ENCODE measurements at regions not wholly inside any gene's neighbourhood (a gene's known extent, or its start where the extent isn't known, plus 50 kb on each side); places are given as distances from the start of the nearest gene placed in this dataset.

- H3K36me3 Mint-ChIP-seq (ENCODE audit: low read depth): no peaks in the 10 kb centered on the region
- H3K4me3 Mint-ChIP-seq: no peak overlapping the region
- ChIA-PET CTCF (no interaction called here), POLR2A (no interaction called here)
- H3K27ac Mint-ChIP-seq: no peak overlapping the region
- H3K27me3 Mint-ChIP-seq: peaks cover 1% of the 10 kb centered on the region
- H3K4me1 Mint-ChIP-seq: no peaks in the 10 kb centered on the region
- no peaks in the 10 kb centered on the region for H3K9me3 Mint-ChIP-seq
- DNase-seq: no peak
Observed at GRCh38 chr19:31512181-31512970, 163.1 kb upstream of the TSHZ3 start.

DNA sequence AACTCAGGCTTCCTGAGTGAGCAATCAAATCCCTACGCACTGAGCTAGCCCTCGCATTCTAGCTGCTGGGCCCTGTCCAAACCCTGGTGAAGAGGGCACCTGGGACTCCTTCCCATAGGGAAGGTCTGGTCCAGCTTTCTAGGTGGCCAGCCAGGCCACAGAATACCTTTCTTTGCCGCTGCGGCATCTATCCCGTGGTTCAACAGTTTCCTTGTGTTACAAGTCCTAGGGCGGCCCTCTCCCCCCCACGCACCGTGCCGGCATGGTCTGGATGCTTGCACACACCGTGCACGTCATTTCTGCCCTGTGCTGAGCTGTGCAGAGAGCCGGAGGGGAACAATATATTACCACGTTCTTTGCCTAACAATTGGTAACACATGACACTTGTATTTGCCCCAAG, 164.6 kb upstream of the TSHZ3 start:
- no peak overlapping the region for H3K27ac Mint-ChIP-seq
- ChIA-PET CTCF (no interaction called here), POLR2A (no interaction called here)
- H3K27me3 Mint-ChIP-seq: peaks cover 1% of the 10 kb centered on the region
- no peaks in the 10 kb centered on the region for H3K36me3 Mint-ChIP-seq (ENCODE audit: low read depth)
- no peaks in the 10 kb centered on the region for H3K4me1 Mint-ChIP-seq
- H3K4me3 Mint-ChIP-seq: no peak overlapping the region
- no peak for DNase-seq
- no peaks in the 10 kb centered on the region for H3K9me3 Mint-ChIP-seq

DNA sequence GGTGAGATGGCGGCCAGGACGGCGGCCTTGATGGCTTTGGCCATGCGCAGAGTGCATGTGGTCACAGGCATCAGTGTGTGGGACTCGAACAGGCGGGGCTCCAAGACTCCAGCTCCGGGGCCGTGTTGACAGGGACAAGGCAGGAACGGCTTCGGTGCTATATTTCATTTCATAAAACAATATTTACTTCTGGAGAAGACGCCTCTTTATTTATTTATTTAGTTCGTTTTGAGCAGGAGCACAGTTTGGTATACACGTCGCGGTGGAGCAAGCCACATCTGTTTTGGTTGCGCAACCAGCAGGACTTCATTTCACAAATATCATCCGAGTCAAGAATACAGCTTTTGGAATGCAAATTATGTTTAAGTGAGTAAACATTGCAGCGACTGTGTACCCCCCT, 166.7 kb upstream of the TSHZ3 start:
- H3K9me3 Mint-ChIP-seq: no peaks in the 10 kb centered on the region
- H3K27ac Mint-ChIP-seq: no peak overlapping the region
- H3K36me3 Mint-ChIP-seq (ENCODE audit: low read depth): no peaks in the 10 kb centered on the region
- no peaks in the 10 kb centered on the region for H3K27me3 Mint-ChIP-seq
- ChIA-PET CTCF (no interaction called here), POLR2A (no interaction called here)
- no peak for DNase-seq
- no peak overlapping the region for H3K4me3 Mint-ChIP-seq
- H3K4me1 Mint-ChIP-seq: no peaks in the 10 kb centered on the region

- no peak overlapping the region for H3K4me3 Mint-ChIP-seq
- no peaks in the 10 kb centered on the region for H3K36me3 Mint-ChIP-seq (ENCODE audit: low read depth)
- DNase-seq: no peak
- H3K9me3 Mint-ChIP-seq: no peaks in the 10 kb centered on the region
- H3K4me1 Mint-ChIP-seq: no peaks in the 10 kb centered on the region
- ChIA-PET POLR2A (no interaction called here), CTCF (no interaction called here)
- H3K27ac Mint-ChIP-seq: no peak overlapping the region
- no peaks in the 10 kb centered on the region for H3K27me3 Mint-ChIP-seq
Observed at GRCh38 chr19:31516756-31517155, 167.5 kb upstream of the TSHZ3 start.

GRCh38 chr19:31517224-31518180, 168.3 kb upstream of the TSHZ3 start:
- H3K9me3 Mint-ChIP-seq: no peaks in the 10 kb centered on the region
- CTCF ChIA-PET: interaction anchor here (1.0 kb wide), 1 partner anchor 19 kb away, joined by 4 read pairs; no protein-coding TSS in a partner anchor
- no peak overlapping the region for H3K27ac Mint-ChIP-seq
- no peaks in the 10 kb centered on the region for H3K4me1 Mint-ChIP-seq
- POLR2A ChIA-PET: no interaction called here
- H3K4me3 Mint-ChIP-seq: no peak overlapping the region
- H3K27me3 Mint-ChIP-seq: no peaks in the 10 kb centered on the region
- no peaks in the 10 kb centered on the region for H3K36me3 Mint-ChIP-seq (ENCODE audit: low read depth)
- DNase-seq: no peak

DNA sequence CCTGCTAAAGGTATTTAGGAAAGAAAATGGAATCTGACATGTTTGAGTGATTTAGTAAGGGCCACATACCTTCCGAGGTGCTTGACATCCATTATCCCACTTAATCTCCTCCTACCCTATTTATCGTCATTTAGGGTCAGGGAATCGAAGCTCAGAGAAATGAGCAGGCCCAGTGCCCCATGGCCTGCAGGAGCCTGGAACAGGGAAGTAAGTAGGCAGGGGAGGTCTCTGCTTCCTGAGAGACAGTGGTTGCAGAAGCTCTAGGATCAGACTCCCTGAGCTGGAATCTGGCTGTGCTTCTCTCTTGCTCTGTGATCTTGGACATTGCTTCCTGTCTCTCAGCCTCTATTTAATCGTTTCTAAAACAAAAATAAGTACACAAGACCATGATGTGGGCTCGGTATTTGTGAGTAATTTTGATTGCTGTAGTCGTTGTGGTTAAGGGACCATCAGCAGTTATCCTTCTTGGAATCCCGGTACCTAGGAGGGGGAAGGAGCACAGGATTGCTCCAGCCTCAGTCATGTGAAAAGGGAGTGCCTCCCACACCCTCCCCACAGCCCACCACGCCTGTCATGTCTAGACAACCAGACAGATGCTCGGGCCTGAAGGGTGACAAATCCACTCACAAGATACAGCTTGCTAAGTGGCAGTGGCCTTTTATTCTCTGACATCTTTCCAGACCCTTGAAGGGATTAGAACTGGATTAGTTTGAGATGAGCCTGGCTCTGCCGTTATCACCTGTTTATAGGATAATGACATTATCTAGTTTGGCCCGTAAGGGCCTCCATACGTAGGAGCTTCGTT, 169.2 kb upstream of the TSHZ3 start:
- Mint-ChIP-seq H3K36me3 (ENCODE audit: low read depth) (no peaks in the 10 kb centered on the region), H3K4me1 (no peaks in the 10 kb centered on the region), H3K27me3 (no peaks in the 10 kb centered on the region), H3K9me3 (no peaks in the 10 kb centered on the region), H3K27ac (no peak overlapping the region), H3K4me3 (no peak overlapping the region)
- POLR2A ChIA-PET: no interaction called here
- no peak for DNase-seq
- CTCF ChIA-PET: interaction anchor here (0.5 to 1.0 kb wide), 2 partner anchors 20 to 557 kb away, joined by 3 to 4 read pairs; no protein-coding TSS in a partner anchor

- POLR2A ChIA-PET: no interaction called here
- no peaks in the 10 kb centered on the region for H3K36me3 Mint-ChIP-seq (ENCODE audit: low read depth)
- DNase-seq: no peak
- CTCF ChIA-PET: interaction anchor here (0.5 kb wide), 1 partner anchor 556 kb away, joined by 3 read pairs; no protein-coding TSS in a partner anchor
- no peak overlapping the region for H3K27ac Mint-ChIP-seq
- no peaks in the 10 kb centered on the region for H3K27me3 Mint-ChIP-seq
- no peak overlapping the region for H3K4me3 Mint-ChIP-seq
- H3K4me1 Mint-ChIP-seq: no peaks in the 10 kb centered on the region
- H3K9me3 Mint-ChIP-seq: no peaks in the 10 kb centered on the region
Observed at GRCh38 chr19:31519256-31519655, 170.0 kb upstream of the TSHZ3 start.

DNA sequence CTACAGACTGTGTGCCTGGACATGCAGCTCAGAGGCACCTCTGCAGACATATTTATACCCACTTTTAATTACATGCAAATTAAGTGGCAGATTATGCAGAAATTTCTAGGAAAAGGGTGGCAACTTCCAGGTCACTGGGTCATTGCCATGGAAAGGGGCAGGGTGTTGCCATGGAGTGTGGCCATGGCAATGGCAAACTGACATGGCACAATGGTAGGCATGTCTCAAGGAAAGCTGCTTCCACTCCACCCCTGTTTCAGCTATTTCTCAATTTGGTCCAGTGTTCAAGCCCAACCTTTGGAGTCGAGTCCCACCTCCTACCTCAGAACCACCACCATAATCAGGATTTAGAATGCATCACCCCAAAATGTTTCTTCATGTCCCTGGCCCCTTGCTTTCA, 170.7 kb upstream of the TSHZ3 start:
- H3K27me3 Mint-ChIP-seq: no peaks in the 10 kb centered on the region
- DNase-seq: no peak
- no peak overlapping the region for H3K4me3 Mint-ChIP-seq
- H3K4me1 Mint-ChIP-seq: no peaks in the 10 kb centered on the region
- H3K27ac Mint-ChIP-seq: no peak overlapping the region
- ChIA-PET CTCF (no interaction called here), POLR2A (no interaction called here)
- H3K9me3 Mint-ChIP-seq: no peaks in the 10 kb centered on the region
- no peaks in the 10 kb centered on the region for H3K36me3 Mint-ChIP-seq (ENCODE audit: low read depth)

DNA sequence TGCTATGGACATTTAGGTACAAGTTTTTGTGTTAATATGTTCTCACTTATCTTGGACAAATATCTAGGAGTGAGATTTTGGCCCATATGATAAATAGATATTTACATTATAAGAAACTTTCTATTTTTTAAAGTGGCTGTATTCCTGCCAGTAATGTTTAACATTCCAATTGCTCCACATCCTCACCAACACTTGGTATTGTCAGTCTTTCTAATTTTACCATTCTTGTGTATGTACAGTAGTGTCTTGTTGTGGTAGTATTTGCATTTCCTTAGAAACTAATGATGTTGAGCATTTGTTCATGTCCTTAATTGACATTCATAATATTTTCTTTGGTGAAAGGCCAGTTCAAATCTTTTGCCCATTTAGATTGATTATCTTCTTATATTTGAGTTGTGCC, 171.4 kb upstream of the TSHZ3 start:
- DNase-seq: no peak
- H3K4me1 Mint-ChIP-seq: no peaks in the 10 kb centered on the region
- no peak overlapping the region for H3K4me3 Mint-ChIP-seq
- H3K36me3 Mint-ChIP-seq (ENCODE audit: low read depth): no peaks in the 10 kb centered on the region
- POLR2A ChIA-PET: no interaction called here
- CTCF ChIA-PET: no interaction called here
- H3K9me3 Mint-ChIP-seq: peaks cover 3% of the 10 kb centered on the region
- no peaks in the 10 kb centered on the region for H3K27me3 Mint-ChIP-seq
- H3K27ac Mint-ChIP-seq: no peak overlapping the region

GRCh38 chr19:31525610-31526147, 176.4 kb upstream of the TSHZ3 start:
- no peak for DNase-seq
- Mint-ChIP-seq H3K9me3 (peaks cover 6% of the 10 kb centered on the region), H3K4me1 (no peaks in the 10 kb centered on the region), H3K27me3 (no peaks in the 10 kb centered on the region), H3K27ac (no peak overlapping the region), H3K36me3 (ENCODE audit: low read depth) (no peaks in the 10 kb centered on the region), H3K4me3 (no peak overlapping the region)
- ChIA-PET CTCF (no interaction called here), POLR2A (no interaction called here)

GRCh38 chr19:31527443-31527842, 178.2 kb upstream of the TSHZ3 start:
- CTCF ChIA-PET: no interaction called here
- peaks cover 6% of the 10 kb centered on the region for H3K9me3 Mint-ChIP-seq
- H3K36me3 Mint-ChIP-seq (ENCODE audit: low read depth): no peaks in the 10 kb centered on the region
- H3K27me3 Mint-ChIP-seq: no peaks in the 10 kb centered on the region
- POLR2A ChIA-PET: no interaction called here
- H3K4me3 Mint-ChIP-seq: no peak overlapping the region
- DNase-seq: no peak
- no peaks in the 10 kb centered on the region for H3K4me1 Mint-ChIP-seq
- no peak overlapping the region for H3K27ac Mint-ChIP-seq

GRCh38 chr19:31528261-31528660, 179.0 kb upstream of the TSHZ3 start:
- ChIA-PET CTCF (no interaction called here), POLR2A (no interaction called here)
- no peaks in the 10 kb centered on the region for H3K36me3 Mint-ChIP-seq (ENCODE audit: low read depth)
- H3K4me1 Mint-ChIP-seq: no peaks in the 10 kb centered on the region
- H3K9me3 Mint-ChIP-seq: peaks cover 6% of the 10 kb centered on the region
- H3K4me3 Mint-ChIP-seq: no peak overlapping the region
- H3K27ac Mint-ChIP-seq: no peak overlapping the region
- no peak for DNase-seq
- no peaks in the 10 kb centered on the region for H3K27me3 Mint-ChIP-seq

GRCh38 chr19:31529121-31529520, 179.9 kb upstream of the TSHZ3 start:
- Mint-ChIP-seq H3K36me3 (ENCODE audit: low read depth) (no peaks in the 10 kb centered on the region), H3K9me3 (peaks cover 6% of the 10 kb centered on the region), H3K27ac (no peak overlapping the region), H3K4me3 (no peak overlapping the region), H3K27me3 (no peaks in the 10 kb centered on the region), H3K4me1 (no peaks in the 10 kb centered on the region)
- POLR2A ChIA-PET: no interaction called here
- CTCF ChIA-PET: no interaction called here
- no peak for DNase-seq

Measured in activated CD4-positive, alpha-beta T cell treated with anti-CD3 and anti-CD28 coated beads, Interleukin-2, amount 10 ng/mL, durations not matched to agents 7 days and 5 days (primary cell).